GM12892 (cell line): ENCODE measurements at regions not wholly inside any gene's neighbourhood (a gene's known extent, or its start where the extent isn't known, plus 50 kb on each side); places are given as distances from the start of the nearest gene placed in this dataset.

ENCODE experiments used
- DNase-seq: peaks from one replicate; pipeline ENCODE4 v3.0.0; 2011; ENCODE audit not compliant: insufficient read length
- FAIRE-seq: peaks from 2 replicates; lab custom pipeline; 2011; peaks lifted over from hg19 to GRCh38; lab: Jason Lieb, UNC
- POLR2A ChIP-seq: IDR thresholded peaks from 2 replicates; pipeline ENCODE4 v1.6.1; 2011; ENCODE audit warnings: low read depth, low read length, control low read depth
- POLR2AphosphoS5 ChIP-seq: IDR thresholded peaks from 2 replicates; pipeline ENCODE4 v1.6.1; 2011; ENCODE audit warnings: low read depth, low read length, control low read depth
- TAF1 ChIP-seq: IDR thresholded peaks from 2 replicates; pipeline ENCODE4 v1.6.1; 2011; ENCODE audit warnings: low read depth, mild to moderate bottlenecking, control low read depth, low read length, borderline replicate concordance

DNA sequence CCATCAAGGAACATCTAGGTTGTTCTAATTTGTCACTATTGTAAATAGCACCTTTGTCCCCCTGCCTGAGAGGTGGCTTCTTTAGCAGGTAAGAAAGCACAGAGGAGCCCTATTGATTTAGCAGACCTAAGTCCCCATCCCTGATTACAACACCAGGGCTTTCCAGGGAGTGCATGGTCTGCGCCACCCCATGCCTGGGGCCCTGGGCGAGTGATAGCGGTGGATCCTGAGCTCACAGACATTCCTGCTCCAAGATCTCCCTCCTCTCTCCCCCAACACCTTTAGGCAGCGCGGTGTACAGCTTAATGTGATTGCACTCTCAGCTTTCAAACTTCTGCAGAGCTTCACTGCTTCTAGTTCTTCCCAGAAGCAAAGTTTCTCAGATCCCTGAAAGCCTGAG, 67.4 kb upstream of the WWC1 start:
- no peak for DNase-seq
- no peak for FAIRE-seq
- TF ChIP-seq TAF1: no peak
- no peak for TF ChIP-seq POLR2AphosphoS5
- TF ChIP-seq POLR2A: no peak

DNA sequence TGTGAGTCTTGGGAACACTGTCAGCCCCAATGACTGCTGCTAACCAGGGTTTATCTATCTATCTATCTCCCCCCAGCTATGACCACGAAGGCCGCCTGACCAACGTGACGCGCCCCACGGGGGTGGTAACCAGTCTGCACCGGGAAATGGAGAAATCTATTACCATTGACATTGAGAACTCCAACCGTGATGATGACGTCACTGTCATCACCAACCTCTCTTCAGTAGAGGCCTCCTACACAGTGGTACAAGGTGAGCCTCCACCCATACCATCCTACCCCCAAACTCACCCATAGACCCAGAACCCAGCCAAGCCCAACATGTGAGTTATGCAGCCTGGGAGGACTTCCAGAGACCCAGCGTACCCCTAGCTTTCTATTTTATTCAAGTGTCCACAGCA, 65.4 kb upstream of the WWC1 start:
- TF ChIP-seq POLR2AphosphoS5: no peak
- TF ChIP-seq TAF1: no peak
- no peak for TF ChIP-seq POLR2A
- DNase-seq (no peak), FAIRE-seq (no peak)

DNA sequence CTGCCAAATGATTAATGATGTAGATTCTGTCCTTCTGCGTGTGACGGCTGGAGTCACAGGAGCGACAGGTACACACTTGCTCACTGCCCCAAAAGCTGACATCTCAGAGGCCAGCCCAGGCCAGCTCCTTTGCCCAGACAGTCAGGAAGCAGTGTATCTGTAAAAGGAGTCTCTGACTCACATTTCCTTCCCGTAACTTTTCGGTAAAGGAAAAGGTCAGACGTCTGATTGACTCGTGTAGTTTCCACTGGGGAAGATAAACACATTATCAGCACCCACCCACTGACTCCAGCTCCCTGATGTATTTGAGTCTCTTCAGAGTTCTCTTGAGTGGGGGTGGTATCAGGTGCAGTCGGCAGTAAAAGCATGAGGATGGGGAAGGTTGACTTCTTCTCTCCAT, 64.4 kb upstream of the WWC1 start:
- TF ChIP-seq TAF1 (no peak), POLR2A (no peak), POLR2AphosphoS5 (no peak)
- FAIRE-seq (peak; percentile 36), DNase-seq (no peak)

DNA sequence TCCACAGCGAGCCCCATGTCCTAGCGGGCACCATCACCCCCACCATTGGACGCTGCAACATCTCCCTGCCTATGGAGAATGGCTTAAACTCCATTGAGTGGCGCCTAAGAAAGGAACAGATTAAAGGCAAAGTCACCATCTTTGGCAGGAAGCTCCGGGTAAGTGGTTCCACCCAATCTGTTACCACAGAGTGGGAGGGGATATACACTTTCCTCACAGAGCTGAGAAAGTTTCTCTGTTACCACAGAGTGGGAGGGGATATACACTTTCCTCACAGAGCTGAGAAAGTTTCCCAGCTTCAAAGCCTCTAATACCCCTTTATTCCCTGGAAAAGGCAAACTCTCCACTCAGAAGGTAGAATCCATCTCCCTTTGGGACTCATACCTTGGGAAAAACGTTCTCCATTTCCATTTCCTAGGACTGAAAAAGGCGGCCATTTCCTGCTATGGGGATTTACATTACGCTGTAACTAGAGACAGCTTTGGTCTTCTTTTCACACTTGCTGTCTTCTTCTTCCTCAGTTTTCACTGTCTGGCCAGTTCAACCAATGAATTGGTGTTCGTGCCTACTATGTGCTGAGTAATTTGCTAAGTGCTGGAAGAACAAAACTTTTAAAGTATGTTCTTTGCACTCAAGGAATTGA, 63.4 kb upstream of the WWC1 start:
- FAIRE-seq (peak; percentile 96), DNase-seq (peak; percentile 25)
- TF ChIP-seq POLR2AphosphoS5 (peak; percentile 36; the same call in 1 of the 2 replicates), TAF1 (no peak), POLR2A (peak; percentile 38; the same call in 1 of the 2 replicates)

DNA sequence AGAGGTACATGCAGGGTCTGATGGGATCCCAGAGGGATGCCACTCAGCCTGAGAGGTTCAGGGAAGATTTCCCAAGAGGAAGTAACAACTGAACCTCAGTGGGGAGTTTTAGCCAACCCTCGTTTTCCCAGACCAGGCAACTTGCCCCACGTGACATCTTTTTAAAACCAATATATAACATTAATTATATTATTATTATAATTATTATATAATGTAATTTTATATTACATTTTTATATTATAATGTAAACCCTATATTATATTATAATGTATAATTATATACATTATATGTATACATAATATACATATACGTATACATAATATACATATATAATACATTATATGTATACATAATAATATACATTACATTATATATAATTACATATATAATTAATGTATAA, 62.8 kb upstream of the WWC1 start:
- TF ChIP-seq TAF1 (no peak), POLR2AphosphoS5 (no peak), POLR2A (no peak)
- DNase-seq (no peak), FAIRE-seq (no peak)

DNA sequence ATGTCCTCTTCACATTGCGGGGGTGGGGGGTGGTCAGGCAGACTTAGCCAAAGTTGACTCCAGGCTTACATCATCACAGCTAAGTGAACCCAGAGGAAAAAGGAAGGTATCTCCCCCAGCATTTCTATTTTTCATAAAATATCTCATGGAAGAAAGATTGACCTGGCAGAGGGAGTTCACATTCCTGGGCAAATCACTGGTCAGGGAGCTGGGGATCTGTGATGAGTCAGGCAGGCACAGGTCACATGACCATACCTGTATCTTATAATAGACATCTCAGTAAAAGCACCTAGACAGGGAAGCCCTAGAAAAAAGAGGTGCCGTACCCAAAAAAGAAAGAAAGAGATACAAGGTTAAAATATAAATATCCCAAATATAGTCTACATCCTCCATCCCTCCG, 57.3 kb upstream of the WWC1 start:
- DNase-seq: no peak
- no peak for FAIRE-seq
- TF ChIP-seq POLR2A (no peak), TAF1 (no peak), POLR2AphosphoS5 (no peak)

DNA sequence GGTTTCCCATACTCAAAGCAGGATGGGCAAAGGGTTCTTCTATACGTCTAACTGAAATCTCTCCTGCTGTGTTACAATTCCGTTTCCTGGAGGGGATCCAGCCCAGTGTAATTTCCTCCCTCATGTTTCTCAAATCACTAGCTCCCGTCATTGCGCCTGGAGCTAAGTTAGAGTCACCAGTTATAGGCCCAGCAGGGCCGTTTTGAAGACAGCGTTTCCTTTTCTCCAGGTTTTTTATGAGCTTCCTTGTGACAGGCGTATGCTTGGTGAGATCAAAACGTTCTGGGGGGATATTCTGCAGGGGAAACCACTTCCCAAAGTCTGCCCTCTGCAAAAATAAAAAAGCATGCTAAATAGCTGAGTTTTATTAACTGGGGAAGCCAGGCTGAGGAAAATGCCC, 53.0 kb upstream of the WWC1 start:
- TF ChIP-seq TAF1 (no peak), POLR2A (no peak), POLR2AphosphoS5 (no peak)
- no peak for DNase-seq
- FAIRE-seq: no peak

DNA sequence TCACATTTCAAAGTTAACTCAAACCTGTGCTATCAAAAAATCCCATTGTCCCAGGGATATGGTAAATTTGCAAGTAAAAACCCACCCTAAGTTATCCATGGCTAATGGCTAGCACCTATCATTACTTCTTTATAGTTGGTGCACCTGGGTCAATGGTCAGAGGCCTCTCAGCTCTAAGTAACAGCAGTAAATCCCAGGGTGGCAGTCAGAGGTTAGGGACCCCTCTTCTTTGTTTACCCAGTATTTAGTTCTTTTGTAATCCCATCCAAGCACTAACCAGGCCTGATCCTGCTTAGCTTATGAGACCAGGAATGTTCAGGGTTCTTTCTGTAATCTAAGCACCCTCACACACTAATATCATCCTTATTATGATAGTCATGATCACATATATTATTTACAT, 52.1 kb upstream of the WWC1 start:
- DNase-seq (no peak), FAIRE-seq (no peak)
- TF ChIP-seq TAF1 (no peak), POLR2AphosphoS5 (no peak), POLR2A (no peak)
